Stimulated activated naive CD8-positive, alpha-beta T cell treated with anti-CD3 and anti-CD28 coated beads, Interleukin-15, Interleukin-2, amounts not matched to agents 100 U/mL and 50 U/mL, for 24 hours (primary cell): ENCODE measurements at regions not wholly inside any gene's neighbourhood (a gene's known extent, or its start where the extent isn't known, plus 50 kb on each side); places are given as distances from the start of the nearest gene placed in this dataset.
"Not testable (repeated sequence)": the region's sequence is repeated elsewhere in the genome, so short reads cannot be mapped to it uniquely, and the experiment has no call there.

Source experiments
- ATAC-seq: fragments of 150-1000 bp; cut with Tn5 transposase; one replicate; pipeline ENCODE4 v1.10.0; 2021
- DNase-seq: peaks from one replicate; pipeline ENCODE4 v3.0.0; 2021

DNA sequence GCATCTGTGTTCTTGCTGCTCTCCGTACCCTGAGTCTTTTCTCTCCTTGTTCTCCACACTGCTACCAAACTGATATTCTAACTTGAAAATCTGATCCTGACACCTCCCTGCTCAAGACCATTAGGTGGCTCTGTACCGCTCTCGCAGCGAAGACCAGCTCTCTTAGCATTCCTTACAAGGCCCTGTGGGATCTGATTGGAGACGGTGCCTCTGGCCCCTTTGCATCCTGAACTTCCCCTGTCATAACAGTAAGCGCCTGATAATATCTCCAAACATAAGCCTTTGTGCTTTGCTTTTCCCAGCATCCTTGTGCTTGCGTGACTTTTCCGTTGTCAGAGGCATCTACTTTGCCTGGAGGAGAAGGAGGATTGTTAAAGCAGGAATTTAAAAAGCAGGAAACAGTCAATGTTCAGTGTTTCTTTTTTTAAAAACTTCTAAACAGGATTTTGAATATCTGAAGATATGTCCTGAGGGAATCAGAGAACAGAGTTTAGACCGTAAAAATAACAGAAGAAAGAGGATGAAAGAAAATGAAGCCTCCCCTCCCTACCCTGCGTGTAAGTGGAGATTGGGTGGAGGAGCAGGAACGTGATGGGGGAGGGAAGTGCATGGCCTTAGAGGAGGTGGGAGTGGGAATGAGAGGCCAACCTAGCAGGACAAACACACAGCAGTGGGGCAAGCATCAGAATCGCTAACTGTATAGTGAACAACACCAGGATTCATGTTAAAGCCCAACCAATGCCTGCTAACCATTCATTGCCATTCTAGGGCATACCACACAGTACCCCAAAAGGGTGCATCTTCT, 89.2 kb upstream of the STMND1 start:
- no peak for ATAC-seq
- no peak for DNase-seq

DNA sequence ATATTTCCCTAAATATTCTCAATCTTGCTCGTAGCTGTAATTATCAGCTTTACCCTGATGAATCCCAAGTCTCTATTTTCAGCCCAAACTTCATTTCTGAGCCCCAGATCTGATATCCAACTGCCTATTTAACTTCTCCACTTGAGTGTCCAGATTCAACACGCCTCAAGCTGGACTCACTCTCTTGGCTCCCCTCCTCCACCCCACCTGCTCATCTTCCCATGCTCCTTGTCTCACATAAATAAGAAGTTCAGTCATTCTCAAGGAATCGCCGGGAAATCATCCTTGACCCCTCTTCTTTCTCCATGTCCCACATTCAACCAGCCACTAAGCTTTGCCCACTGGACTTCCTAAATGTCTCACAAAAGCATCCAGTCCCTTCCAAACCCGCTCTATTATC, 89.9 kb upstream of the STMND1 start:
- DNase-seq (no peak), ATAC-seq (no peak)

GRCh38 chr6:17007749-17008148, 94.1 kb upstream of the STMND1 start:
- no peak for DNase-seq
- ATAC-seq, result peak; percentile 66

- no peak for ATAC-seq
These were observed 95.3 kb upstream of the STMND1 start for GRCh38 chr6:17006543-17006942.

GRCh38 chr6:17004269-17004668, 97.6 kb upstream of the STMND1 start:
- ATAC-seq (no peak), DNase-seq (no peak)

More at GRCh38 chr6:17006543-17006942, 95.3 kb upstream of the STMND1 start:
- no peak for DNase-seq

- ATAC-seq (no peak), DNase-seq (no peak)
These were observed 99.7 kb upstream of the STMND1 start for GRCh38 chr6:17002123-17002522.

DNA sequence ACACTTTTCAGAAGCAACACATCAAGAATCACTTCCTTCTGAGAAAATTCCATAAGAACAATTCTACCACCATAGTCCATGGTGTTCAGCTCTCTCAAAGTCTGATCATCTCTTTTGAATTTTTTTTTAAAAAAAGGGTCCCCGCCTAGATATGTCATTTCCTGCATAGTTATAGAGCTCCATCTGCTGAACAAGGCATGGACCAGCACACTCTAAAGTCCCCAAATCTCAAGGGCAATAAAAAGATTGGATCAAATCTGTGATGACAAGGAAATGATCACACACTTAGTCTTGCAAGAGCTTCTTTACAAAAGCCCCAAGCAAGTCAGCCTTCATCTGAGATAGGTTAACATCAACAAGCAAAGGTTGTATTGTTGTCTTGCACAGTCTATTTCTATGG, 100.7 kb upstream of the STMND1 start:
- DNase-seq (no peak), ATAC-seq (no peak)

- no peak for ATAC-seq
- DNase-seq, result no peak
These were observed 102.1 kb upstream of the STMND1 start for GRCh38 chr6:16999491-17000436.

DNA sequence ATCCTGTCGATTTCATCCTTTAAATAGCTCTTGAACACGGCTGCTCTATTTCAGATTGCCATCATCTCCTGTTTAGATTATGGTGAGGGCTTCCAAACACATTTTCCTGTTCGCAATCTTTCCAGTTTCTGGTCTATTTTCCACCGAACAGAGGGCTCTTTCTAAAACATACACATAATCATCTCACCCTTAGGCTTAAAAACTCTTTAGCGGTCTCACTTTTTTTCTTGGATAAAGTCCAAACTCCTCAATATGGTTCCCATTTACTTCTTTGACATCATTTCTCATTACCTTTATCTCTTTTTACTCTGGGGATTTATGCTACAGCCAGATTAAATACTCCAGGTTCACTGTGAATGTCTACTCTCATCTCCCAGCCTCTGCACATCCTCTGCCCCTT, 103.4 kb upstream of the STMND1 start:
- DNase-seq, result no peak
- ATAC-seq, result no peak

DNA sequence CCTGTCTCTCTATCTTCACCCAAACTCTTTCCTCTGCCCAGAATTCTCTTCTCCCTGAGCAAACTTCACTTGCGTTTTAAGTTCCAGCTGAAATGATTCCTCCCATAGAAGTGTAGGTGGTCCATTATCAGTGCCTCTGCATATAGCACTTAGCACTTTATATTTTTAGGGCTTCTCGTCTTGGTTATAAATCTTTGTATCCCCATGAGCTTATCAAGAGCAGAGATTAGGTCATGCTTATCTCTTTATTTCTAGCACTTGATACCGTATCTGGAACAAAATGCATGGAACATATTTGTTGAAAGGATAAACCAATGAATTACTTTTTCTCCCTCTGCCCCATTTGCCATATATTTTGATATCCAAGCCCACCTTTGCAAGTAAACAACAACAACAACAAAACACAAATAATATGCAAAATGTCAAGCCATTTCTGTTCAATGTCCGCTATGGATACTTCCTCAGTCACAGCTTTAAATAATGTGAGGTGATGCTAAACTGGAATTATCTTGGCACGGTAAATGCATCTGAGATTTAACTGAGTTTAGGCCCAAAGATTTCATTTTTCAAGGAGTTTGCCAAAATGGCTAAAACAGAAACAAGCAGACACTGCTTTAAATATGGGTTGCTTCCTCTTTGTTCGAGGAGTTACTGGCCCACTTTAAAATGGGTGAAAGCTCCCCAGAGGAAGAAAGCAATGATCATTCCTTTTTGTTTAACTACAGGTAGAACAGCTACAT, 106.2 kb upstream of the STMND1 start:
- no peak for DNase-seq
- no peak for ATAC-seq

DNA sequence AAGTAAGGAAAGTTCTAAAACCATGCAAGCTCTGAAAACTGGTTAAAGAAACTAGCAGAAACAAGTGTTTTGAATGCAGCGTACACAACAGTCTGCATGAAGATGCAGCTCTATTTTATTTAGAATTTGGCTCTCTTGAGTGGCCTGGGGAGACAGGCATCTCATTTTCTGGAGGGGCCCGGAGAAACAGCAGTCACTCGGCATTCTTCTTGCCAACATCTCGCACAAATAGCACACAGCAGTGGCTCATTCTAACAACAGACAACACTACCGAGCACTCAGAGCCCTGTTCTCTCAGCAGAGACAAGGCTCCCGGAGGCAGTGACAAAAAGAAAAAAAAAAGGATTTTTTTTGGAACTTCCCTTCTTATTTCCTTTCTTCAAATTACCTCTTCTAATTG, 108.5 kb upstream of the STMND1 start:
- DNase-seq (no peak), ATAC-seq (no peak)

DNA sequence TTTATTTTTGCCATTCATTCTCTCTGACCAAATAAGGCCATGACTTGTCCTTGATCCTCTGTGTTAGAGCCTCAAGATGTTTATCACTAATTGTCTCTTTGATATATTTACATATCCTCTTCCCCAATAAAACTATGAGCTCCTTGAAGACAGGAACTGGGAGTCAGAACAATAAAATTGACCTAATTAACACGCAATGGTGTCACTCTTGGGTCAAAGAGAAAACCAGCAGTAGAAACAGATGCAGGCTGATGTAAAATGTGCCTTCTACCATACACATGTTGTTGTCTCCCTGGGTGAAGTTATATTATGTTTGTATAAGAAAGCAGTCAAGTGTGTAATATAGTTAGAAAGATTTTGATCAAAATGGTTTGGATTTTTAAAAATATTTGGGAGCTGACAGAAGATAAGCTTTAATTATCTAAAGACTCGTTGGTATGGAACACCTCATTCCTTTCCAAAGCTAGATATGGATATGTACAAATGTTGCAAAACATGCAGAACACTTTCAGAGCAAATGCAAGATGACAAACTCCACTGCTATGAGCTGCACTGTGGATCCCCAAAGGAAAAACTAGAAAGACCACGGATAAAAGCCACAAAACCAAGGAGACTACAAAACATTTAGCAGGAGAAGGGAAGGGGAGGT, 109.7 kb upstream of the STMND1 start:
- ATAC-seq (no peak), DNase-seq (no peak)

GRCh38 chr6:16989976-16990375, 111.9 kb upstream of the STMND1 start:
- ATAC-seq, DNase-seq: not testable (repeated sequence)

DNA sequence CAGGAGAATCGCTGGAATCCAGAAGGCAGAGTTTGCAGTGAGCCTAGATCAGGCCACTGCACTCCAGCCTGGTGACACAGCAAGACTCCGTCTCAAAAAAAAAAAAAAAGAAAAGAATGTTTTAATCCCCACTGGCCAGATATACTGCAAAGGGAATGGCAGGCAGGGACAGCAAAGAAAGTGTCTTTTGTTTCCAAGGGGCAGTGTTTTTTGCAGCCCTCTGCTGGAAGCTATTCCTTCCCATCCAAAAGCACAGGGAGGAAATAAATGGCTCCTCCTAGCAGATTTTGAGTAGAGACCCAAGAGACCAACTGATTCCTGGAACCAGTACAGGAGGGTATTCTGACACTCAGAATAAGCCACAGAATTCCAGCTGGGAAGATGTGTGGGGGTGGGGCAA, 112.5 kb upstream of the STMND1 start:
- ATAC-seq (no peak), DNase-seq (no peak)

GRCh38 chr6:16987996-16988395, 113.9 kb upstream of the STMND1 start:
- no peak for DNase-seq
- ATAC-seq, result no peak

GRCh38 chr6:16985513-16986284, 116.2 kb upstream of the STMND1 start:
- ATAC-seq (no peak), DNase-seq (no peak)

DNA sequence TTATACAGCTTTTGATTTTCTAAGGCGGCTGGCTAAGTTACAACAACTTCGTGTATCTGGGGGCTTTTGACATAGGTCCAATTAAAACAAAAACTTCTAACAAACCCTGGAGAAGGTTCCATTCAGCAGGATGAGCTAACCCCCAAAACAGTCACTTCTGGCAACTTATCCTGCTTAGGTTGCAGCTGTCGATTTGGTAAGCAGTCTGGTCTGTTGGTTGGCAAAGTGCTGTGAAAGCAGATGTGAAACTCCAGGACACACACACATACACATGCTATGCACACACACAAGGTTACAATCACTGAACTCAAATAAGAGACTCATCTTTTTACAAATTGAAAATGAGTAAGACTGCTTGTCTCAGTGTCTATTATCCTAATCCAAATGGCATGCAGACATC, 119.0 kb upstream of the STMND1 start:
- ATAC-seq (no peak), DNase-seq (no peak)

- no peak for ATAC-seq
- DNase-seq, result no peak
These were observed 122.0 kb upstream of the STMND1 start for GRCh38 chr6:16979677-16980370.

- DNase-seq (no peak), ATAC-seq (no peak)
These were observed 123.2 kb upstream of the STMND1 start for GRCh38 chr6:16978686-16979085.

DNA sequence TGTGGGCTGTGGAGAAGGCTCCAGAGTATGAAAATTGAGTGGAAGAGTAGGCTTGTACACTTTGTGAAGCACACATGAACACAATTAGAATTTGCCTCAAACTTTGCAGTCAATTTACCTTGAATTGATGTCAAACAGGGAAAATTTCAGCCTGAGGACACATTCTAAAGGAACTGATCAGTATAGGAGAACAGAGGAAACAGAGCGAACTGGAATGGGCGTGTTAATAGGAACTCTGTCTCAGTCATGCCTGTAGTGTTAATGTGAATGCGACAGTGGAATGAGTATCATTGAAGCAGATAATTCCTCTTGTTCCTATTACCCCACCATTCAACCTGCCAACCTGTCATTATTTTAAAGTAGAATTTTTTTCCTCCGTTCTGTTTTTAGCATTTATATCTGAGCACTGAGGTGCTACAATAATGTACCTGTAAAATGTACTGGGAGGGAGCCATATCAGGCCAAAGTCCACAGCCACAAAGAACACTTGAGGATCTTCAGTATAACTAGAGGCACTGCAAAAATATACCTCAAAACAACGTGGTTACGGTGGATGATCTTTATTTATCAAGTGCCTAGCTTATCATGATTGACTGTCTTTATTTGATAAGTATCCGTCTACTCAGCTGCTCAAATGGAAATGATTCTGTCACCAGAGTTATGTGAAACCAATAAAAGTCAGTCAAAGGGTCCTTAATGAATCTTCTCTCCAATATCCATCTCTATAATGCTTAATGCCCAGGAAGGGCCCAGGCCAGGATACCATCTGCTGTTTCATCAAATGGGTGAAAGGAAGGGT, 125.3 kb upstream of the STMND1 start:
- no peak for ATAC-seq
- no peak for DNase-seq
